ENCODE measurements at regions not wholly inside any gene's neighbourhood (a gene's known extent, or its start where the extent isn't known, plus 50 kb on each side); places are given as distances from the start of the nearest gene placed in this dataset.

DNA sequence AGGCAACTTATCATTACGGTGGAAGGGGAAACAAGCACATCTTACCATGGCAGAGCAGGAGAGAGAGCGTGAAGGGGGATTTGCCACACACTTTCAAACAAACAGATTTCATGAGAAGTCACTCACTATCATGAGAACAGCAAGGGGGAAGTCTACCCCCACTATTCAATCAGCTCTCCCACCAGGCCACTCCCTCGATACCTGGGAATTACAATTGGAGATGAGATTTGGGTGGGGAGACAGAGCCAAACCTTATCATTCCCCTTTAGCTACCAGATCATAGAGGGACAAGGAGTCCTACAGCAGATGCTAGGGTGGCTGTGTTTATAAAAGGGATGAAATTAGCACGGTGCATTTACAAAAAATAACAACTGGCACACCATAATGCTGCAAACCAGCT, 2149.4 kb upstream of the ACO1 start:
- H4K91ac ChIP-seq (ENCODE audit: insufficient read depth, low read depth, low read length), result no peak overlapping the region
- WGBS, 2 experiments (ENCODE audit: extremely low coverage in 2 of 2, insufficient read length in 1 of 2), result no CpG with 5 or more reads among the region's 4 CpGs
- no peak overlapping the region for H2BK120ac ChIP-seq (ENCODE audit: low read depth, low read length)
- no peak overlapping the region for H3K14ac ChIP-seq (replicated peaks; ENCODE audit: low read depth, low read length)
- H2AK9ac ChIP-seq (replicated peaks; ENCODE audit: low read depth, low read length, poor library complexity), result no peak overlapping the region
- no TSS peak for BruUV-seq (replicated peaks)
- no peak overlapping the region for H3K56ac ChIP-seq (ENCODE audit: extremely low read depth, insufficient read depth, low read length)
- H3K9me3 ChIP-seq (ENCODE audit: control insufficient read depth, insufficient read depth, low read length), result no peaks in the 10 kb centered on the region
- H3K27ac ChIP-seq (ENCODE audit: insufficient read depth, low read length), result no peak overlapping the region
- no peaks in the 10 kb centered on the region for H3K27me3 ChIP-seq (ENCODE audit: control insufficient read depth, insufficient read depth, low read length)
- CTCF ChIA-PET, result no interaction called here
- H3K18ac ChIP-seq (ENCODE audit: low read depth, low read length), result no peak overlapping the region
- in situ Hi-C loops (cut with MboI; ENCODE audit: low sequenced_read_pairs), result no loop called here
- H3K4me2 ChIP-seq (ENCODE audit: low read depth, low read length), result no peak overlapping the region
- ATAC-seq (ENCODE audit: low read depth), result no peak
- no peak overlapping the region for H2BK15ac ChIP-seq (ENCODE audit: low read depth, low read length)
- no peaks in the 10 kb centered on the region for H3K9me1 ChIP-seq (ENCODE audit: insufficient read depth, low read length)
- H3K4me3 ChIP-seq (ENCODE audit: insufficient read depth, low read depth, low read length), result no peak overlapping the region
- no peaks in the 10 kb centered on the region for H3K36me3 ChIP-seq (ENCODE audit: control insufficient read depth, insufficient read depth, low read length)
- H2AK5ac ChIP-seq (ENCODE audit: low read depth, low read length), result no peak overlapping the region
- dilution Hi-C loops (cut with HindIII; ENCODE audit: low sequenced_read_pairs, unreplicated experiment), result no loop called here
- TF ChIP-seq FOS (IDR thresholded peaks at IDR 0.05; ENCODE audit: low read depth, low read length) (no peak), MXI1 (IDR thresholded peaks at IDR 0.05; ENCODE audit: borderline replicate concordance, low read depth, low read length) (no peak), SMC3 (IDR thresholded peaks at IDR 0.05; ENCODE audit: low read depth, low read length) (no peak), MAZ (IDR thresholded peaks at IDR 0.05; ENCODE audit: borderline replicate concordance, low read depth, low read length) (no peak), RAD21 (IDR thresholded peaks at IDR 0.05; ENCODE audit: low read length) (no peak), MAFK (IDR thresholded peaks at IDR 0.05; ENCODE audit: low read depth, low read length) (no peak), BHLHE40 (IDR thresholded peaks at IDR 0.05; ENCODE audit: low read depth, low read length) (no peak)
- TF ChIP-seq, protein P1, sequence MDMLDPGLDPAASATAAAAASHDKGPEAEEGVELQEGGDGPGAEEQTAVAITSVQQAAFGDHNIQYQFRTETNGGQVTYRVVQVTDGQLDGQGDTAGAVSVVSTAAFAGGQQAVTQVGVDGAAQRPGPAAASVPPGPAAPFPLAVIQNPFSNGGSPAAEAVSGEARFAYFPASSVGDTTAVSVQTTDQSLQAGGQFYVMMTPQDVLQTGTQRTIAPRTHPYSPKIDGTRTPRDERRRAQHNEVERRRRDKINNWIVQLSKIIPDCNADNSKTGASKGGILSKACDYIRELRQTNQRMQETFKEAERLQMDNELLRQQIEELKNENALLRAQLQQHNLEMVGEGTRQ (IDR thresholded peaks at IDR 0.05; ENCODE audit: low read depth, low read length), result no peak
- H4K5ac ChIP-seq (ENCODE audit: low read depth, low read length), result no peak overlapping the region
- intact Hi-C loops (cut with micrococcal nuclease), result loop anchor here (10.0 kb wide), 1 partner anchor 60 kb away; no protein-coding TSS in a partner anchor
- POLR2A ChIA-PET (ENCODE audit: unreplicated experiment), result no interaction called here
- no peak overlapping the region for H2AFZ ChIP-seq (replicated peaks; ENCODE audit: low read length, poor library complexity)
- H3K79me1 ChIP-seq (ENCODE audit: low read depth in 1 of 2, low read length in 2 of 2), result no peaks in the 10 kb centered on the region
- H2BK20ac ChIP-seq (ENCODE audit: low read depth, low read length), result no peak overlapping the region
- H3K23ac ChIP-seq (ENCODE audit: low read depth, low read length), result no peak overlapping the region
- H3K4me1 ChIP-seq (ENCODE audit: control insufficient read depth, insufficient read depth, low read length), result no peaks in the 10 kb centered on the region
- no peak overlapping the region for H3K4ac ChIP-seq (ENCODE audit: low read depth, low read length)
- DNase-seq, result no peak
- no peak overlapping the region for H3K9ac ChIP-seq (ENCODE audit: low read depth, low read length)
- no peak overlapping the region for H2BK5ac ChIP-seq (ENCODE audit: low read depth, low read length, poor library complexity, severe bottlenecking)
- no peaks in the 10 kb centered on the region for H4K20me1 ChIP-seq (ENCODE audit: insufficient read depth, low read length)
- no peak overlapping the region for H4K8ac ChIP-seq (ENCODE audit: low read depth in 2 of 2, low read length in 2 of 2)
